ENCODE measurements at regions not wholly inside any gene's neighbourhood (a gene's known extent, or its start where the extent isn't known, plus 50 kb on each side); places are given as distances from the start of the nearest gene placed in this dataset.

GRCh38 chr13:40505196-40505595, 161.2 kb downstream of the FOXO1 start:
- no peak for DNase-seq (ENCODE audit: low read depth)

Measured in fibroblast of the conjunctiva (primary cell).